Peyer's patch (tissue), 4 donors: ENCODE measurements at regions not wholly inside any gene's neighbourhood (a gene's known extent, or its start where the extent isn't known, plus 50 kb on each side); places are given as distances from the start of the nearest gene placed in this dataset.

ENCODE experiments used
- DNase-seq, 3 donors: peaks; one replicate each; pipeline ENCODE4 v3.0.0-alpha.2; 2017 to 2019
- H3K27ac ChIP-seq, 4 donors: fragments of 200-600 bp; sonication (generic); one replicate each; pipeline ENCODE4 v1.5.1; 2016 to 2019
- H3K27me3 ChIP-seq, 2 donors: fragments of 200-600 bp; sonication (generic); one replicate each; pipeline ENCODE4 v1.5.1; 2019
- H3K36me3 ChIP-seq, 3 donors: fragments of 200-600 bp; sonication (generic); one replicate each; pipeline ENCODE4 v1.5.1; 2016 to 2019
- H3K4me1 ChIP-seq, 4 donors: fragments of 200-600 bp; sonication (generic); one replicate each; pipeline ENCODE4 v1.5.1; 2016 to 2019
- H3K4me3 ChIP-seq, 4 donors: fragments of 200-600 bp; sonication (generic); 1 replicate in 3 of 4; 2 replicates in 1 of 4; pipeline ENCODE4 v1.5.1; 2016 to 2019; ENCODE audit warnings: mild to moderate bottlenecking in 1 of 4
- H3K9me3 ChIP-seq, 4 donors: fragments of 200-600 bp; sonication (generic); one replicate each; pipeline ENCODE4 v1.5.1; 2016 to 2019; ENCODE audit warnings: mild to moderate bottlenecking in 1 of 4
- CTCF ChIP-seq, 6 experiments: fragments of 450-650 bp in 4 of 6; fragments of 200-600 bp in 2 of 6; sonication (generic) in 1 of 6; IDR thresholded peaks; one replicate each; pipeline ENCODE4 v1.5.1; 2017 to 2019; ENCODE audit warnings: antibody characterized with exemption in 6 of 6, mild to moderate bottlenecking in 3 of 6, moderate library complexity in 1 of 6
- POLR2A ChIP-seq, 2 donors: fragments of 450-650 bp; IDR thresholded peaks; one replicate each; pipeline ENCODE4 v1.5.1; 2017; ENCODE audit warnings: antibody characterized with exemption in 2 of 2, mild to moderate bottlenecking in 2 of 2, moderate library complexity in 2 of 2

GRCh38 chr11:134615041-134615615, 203.1 kb upstream of the B3GAT1 start:
- Histone ChIP-seq H3K9me3 (no peaks in the 10 kb centered on the region), H3K36me3 (no peaks in the 10 kb centered on the region), H3K4me1 (no peaks in the 10 kb centered on the region), H3K27ac (no peak overlapping the region), H3K27me3 (no peaks in the 10 kb centered on the region), H3K4me3 (no peak overlapping the region)
- no peak for DNase-seq
- no peak for TF ChIP-seq CTCF (IDR thresholded peaks at IDR 0.05)
- no peak for TF ChIP-seq POLR2A (IDR thresholded peaks at IDR 0.05)

- Histone ChIP-seq H3K27me3 (no peaks in the 10 kb centered on the region), H3K4me1 (no peaks in the 10 kb centered on the region), H3K9me3 (no peaks in the 10 kb centered on the region), H3K4me3 (no peak overlapping the region), H3K36me3 (no peaks in the 10 kb centered on the region), H3K27ac (no peak overlapping the region)
- DNase-seq, result no peak
- no peak for TF ChIP-seq POLR2A (IDR thresholded peaks at IDR 0.05)
- TF ChIP-seq CTCF (IDR thresholded peaks at IDR 0.05), result no peak
Observed at GRCh38 chr11:134614141-134614540, 202.1 kb upstream of the B3GAT1 start.

GRCh38 chr11:134613646-134614045, 201.6 kb upstream of the B3GAT1 start:
- Histone ChIP-seq H3K27me3 (no peaks in the 10 kb centered on the region), H3K27ac (no peak overlapping the region), H3K4me3 (no peak overlapping the region), H3K4me1 (no peaks in the 10 kb centered on the region), H3K36me3 (no peaks in the 10 kb centered on the region), H3K9me3 (no peaks in the 10 kb centered on the region)
- TF ChIP-seq POLR2A (IDR thresholded peaks at IDR 0.05), result no peak
- TF ChIP-seq CTCF (IDR thresholded peaks at IDR 0.05), result no peak
- DNase-seq, result no peak

- H3K27me3 ChIP-seq, result no peaks in the 10 kb centered on the region
- no peaks in the 10 kb centered on the region for H3K9me3 ChIP-seq
- H3K4me3 ChIP-seq, result no peak overlapping the region
- H3K4me1 ChIP-seq, result no peaks in the 10 kb centered on the region
- no peak overlapping the region for H3K27ac ChIP-seq
- H3K36me3 ChIP-seq, result no peaks in the 10 kb centered on the region
- TF ChIP-seq CTCF (IDR thresholded peaks at IDR 0.05), result no peak
- TF ChIP-seq POLR2A (IDR thresholded peaks at IDR 0.05), result no peak
- DNase-seq, result no peak
Observed at GRCh38 chr11:134612140-134613030, 200.3 kb upstream of the B3GAT1 start.

GRCh38 chr11:134611537-134611936, 199.5 kb upstream of the B3GAT1 start:
- no peak for DNase-seq
- Histone ChIP-seq H3K27me3 (no peaks in the 10 kb centered on the region), H3K4me1 (no peaks in the 10 kb centered on the region), H3K27ac (no peak overlapping the region), H3K4me3 (no peak overlapping the region), H3K36me3 (no peaks in the 10 kb centered on the region), H3K9me3 (no peaks in the 10 kb centered on the region)
- TF ChIP-seq CTCF (IDR thresholded peaks at IDR 0.05) (no peak), POLR2A (IDR thresholded peaks at IDR 0.05) (no peak)
